RPMI7951 (cell line): ENCODE measurements at regions not wholly inside any gene's neighbourhood (a gene's known extent, or its start where the extent isn't known, plus 50 kb on each side); places are given as distances from the start of the nearest gene placed in this dataset.
A peak's percentile ranks its signal among the peaks of the same experiment; 100 is the strongest.

ENCODE experiments used
- DNase-seq: peaks from one replicate; pipeline ENCODE4 v3.0.0-alpha.2; 2012; ENCODE audit warnings: low read depth

DNA sequence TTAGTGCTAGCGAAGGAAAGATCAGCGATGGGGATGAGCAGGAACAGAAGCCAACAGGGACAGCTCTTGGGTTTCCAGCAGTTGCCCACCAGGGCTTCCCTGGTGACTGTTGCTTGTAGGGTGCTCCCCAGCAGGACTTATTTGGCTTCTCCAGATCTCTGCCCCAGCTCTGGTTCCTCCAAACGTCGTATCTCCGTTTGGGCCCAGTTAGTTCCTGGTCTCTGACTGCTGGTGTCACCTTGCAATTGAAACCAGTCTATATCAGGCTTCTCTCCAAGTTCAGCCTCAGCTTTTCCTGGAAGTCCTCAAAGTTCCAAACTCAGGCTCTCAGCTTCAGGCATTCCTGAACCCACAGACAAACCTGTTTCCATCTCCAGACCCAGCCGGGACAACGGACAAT is 70.8 kb upstream of the NXT1 start:
- no peak for DNase-seq

DNA sequence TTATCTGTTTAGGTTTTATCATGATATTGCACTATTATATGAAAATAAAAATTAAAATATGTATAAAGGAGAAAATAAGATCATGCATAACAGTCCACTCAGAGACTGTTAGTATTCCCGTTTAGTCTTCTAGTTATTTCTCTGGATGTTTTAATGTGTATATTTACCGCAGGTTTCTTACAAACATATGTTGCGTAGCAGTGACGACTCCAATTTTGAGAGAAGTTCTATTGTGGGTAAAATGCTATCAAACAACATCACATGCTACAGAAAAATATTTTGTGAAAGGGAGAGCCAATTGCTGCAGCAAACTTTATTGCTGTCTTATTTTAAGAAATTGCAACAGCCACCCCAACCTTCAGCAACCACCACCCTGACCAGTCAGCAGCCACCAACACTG is 72.4 kb upstream of the NXT1 start:
- no peak for DNase-seq

DNA sequence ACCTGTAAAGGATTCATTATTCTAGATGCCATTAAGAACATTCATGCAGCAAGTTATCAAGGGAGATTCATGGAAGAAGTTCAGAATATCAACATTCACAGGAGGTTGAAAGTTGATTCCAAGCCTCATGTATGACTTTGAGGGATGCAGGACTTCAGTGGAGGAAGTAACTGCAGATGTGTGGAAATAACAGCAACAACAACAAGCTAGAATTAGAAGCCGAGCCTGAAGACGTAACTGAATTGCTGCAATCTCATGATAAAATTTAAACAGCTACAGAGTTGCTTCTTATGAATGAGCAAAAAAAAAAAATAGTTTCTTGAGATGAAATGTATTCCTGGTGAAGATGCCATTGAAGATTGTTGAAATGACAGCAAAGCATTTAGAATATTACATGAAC is 73.3 kb upstream of the NXT1 start:
- no peak for DNase-seq

DNA sequence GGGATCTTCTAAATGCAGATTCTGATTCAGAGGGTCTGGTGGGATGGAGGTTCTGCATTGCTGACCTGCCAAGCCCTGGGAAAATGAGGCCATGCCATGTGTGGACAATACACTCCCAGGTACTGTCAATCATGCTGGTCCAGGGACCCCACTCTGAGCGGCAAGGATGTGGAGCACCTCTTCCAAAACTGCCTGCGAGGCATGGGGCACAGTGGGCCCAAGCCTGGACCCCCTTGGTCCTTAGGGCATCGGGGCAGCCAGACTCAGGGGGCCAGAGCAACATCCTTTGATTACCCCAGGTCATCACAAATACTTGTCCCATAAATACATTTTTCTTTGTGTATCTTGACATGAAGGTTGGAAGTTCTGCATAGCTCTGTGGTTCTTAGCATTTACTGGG is 76.8 kb upstream of the NXT1 start:
- DNase-seq = no peak

DNA sequence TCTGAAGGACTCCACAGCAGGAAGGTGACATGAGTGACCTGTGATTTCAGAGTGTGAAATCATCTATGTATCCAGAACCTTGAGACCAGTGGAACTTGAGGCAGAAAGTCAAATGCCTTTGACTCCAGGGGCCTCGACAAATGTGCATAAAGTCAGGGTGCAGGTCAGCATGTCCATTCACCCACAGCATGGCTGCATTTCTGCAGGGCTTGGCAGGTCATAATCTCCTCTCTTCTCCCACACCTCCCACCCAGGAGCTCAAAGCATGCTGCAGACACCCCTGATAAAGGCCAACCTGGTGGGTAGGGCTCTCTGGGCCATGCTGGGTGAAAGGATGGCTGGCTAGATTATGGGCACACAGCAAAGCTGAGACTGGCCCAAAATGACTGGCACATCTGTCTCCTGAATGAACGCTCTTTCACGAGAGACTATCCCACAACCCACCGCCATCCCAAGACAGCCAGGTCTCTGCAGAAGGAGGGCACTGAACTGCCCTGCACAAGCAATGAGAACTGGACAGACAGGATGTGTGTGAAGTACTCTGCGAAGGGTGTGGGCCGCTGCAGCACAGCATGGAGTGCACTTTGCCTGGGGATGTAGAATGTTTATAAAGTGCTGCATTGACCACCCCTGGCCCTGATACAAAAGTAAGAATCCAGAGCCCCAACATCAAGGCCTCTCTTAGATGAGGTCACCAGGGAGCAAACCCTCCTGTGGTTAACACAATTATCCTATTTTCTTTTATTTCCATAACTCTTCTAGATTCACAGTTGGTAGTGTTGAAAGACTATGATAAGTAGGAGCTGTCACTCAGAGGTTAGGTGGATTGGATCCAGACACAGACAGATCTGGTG is 78.2 kb upstream of the NXT1 start:
- DNase-seq = no peak

DNA sequence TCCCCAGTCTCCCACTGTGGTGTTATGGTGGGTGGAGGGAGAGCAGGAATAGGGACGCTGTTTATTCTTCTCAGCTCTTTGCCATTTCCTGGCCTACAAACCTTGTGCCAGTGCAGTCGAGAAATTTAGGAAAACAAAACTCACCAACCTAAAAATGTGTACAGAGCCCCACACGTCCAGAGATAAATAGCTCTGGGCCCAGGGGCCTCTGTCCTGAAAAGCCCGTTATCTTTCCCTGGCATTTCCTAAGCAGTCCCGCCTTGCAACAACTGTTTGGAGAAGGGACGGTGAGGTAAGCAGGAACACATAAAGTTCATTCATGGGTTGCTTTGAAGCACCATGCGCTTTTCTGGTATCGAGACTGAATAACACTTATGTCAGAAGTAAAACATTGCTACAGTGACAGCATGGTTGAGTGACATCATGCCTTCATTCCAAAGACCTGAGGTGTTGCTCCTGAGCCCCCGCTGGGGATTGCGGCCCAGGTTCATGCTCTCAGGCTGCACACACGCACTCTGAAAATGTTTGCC is 80.1 kb upstream of the NXT1 start:
- DNase-seq = peak; percentile 50

DNA sequence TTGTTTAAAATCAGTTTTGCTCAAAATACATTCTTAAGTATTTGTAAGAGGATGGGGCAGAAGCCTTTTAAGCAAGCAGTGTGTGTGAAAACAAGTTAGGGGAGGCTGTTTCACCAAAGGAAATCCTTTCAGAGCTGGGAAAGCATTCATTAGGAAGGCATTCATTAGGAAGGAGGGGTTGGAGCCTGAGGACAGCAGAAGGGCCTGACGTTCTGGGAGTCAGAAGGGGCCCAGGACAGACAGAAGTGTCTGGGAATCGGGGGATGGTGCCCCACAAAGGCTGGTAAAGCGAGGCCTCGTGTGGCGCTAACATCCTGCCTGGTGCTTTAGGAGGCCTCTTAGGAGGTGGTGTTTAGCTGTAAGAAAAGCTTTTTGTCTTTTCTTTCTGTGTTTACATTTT is 80.6 kb upstream of the NXT1 start:
- DNase-seq = no peak

DNA sequence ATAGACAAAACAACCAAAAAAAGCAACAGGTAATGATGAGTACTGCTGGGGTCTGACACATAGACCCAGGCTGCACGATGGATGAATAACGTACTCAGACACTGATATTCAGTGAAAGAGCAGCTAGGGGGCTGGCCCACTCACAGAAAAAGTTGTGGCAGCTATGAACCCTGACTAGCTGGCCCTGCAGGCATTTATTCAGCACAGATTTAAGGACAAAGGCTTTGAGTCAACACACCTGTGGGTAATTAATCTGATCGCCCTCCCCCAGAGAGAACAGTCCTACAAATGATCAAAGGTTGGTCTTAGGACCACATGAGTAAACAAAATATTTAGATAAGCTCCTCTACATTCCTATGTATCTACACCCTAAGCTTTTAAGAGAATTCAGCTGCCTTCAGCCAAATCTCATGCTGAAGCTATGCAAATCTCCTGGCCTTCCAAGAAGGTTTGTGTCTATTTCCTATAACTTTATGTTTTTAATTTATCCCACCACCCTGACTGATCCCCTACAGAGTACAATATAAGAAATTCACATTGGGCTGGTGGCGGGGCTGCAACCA is 81.7 kb upstream of the NXT1 start:
- peak; percentile 25 for DNase-seq

DNA sequence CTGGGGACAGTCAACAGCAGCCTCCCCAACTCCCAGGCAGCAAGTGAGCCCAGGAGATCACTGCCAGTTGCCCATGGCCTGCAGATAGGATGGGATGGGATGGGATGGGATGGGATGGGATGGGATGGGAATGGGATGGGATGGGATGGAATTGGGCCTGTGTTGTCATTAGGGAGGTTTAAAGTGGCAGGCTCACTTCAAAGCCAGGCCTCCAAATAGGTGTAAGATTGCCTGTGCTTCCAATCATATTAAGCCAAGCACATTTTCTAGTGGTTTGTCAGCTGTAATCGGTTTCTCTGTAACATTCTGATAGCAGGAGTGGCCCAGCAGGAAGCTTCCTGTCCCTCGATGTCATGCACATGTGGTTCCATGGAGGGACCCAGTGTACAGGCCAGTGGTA is 82.7 kb upstream of the NXT1 start:
- DNase-seq = no peak

DNA sequence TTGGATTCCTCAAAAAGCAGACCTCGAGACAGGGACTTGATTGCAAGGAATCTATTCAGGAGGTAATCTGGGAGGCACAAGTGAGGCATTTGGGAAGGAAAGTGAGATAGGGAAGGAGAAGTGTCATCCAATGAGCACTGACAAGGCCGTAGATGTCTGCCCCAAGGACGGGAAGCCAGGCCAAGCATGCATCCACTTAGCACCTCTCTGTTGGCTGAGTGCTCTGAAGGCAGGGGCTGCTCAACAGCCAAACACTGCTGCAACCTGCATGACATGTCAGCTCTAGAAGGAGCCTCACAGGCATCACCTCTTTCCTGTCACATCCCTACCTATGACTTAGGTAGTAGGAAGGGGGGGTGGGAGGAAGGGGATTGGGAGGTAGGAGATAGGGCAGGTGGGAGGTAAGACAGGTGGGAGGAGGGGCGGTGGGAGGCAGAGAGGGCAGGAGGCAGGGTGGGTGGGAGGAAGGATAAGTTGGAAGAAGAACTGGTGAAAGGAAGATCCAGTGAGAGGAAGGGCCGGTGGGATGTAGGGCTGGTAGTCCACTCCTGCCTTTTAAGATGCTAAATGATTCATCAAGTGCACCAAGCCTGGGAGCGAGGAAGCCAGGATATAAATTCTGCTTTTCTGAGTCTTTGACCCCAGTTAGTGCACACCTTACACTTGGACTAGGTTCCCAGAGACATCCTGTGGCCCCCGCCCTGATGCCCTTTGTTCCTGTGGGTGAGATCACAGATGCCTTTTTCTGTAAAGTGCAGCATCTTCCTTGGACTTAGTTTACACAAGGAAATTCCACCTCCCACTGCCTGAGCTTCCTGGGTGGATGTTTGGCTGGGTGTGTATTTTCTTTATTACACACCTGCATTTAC is 83.8 kb upstream of the NXT1 start:
- DNase-seq = no peak

DNA sequence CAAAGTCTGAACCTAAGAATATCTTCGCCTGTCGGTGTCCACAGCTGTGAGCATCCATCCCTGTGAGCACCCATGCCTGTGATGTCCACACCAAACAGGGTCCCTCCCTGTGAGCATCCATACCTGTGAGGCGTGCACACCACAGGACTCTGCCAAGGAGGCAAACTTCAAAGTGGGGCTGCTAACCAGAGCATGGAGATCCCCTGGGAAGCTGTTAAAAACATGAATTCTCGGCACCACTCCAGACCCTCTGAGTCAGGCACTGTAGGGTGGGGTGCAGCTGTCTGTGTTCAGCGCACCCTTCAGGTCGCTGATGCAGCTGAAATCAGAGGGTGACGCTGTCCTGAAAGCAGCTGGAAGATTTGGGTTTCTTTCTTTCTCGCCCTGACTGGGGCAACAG is 85.4 kb upstream of the NXT1 start:
- peak; percentile 67 for DNase-seq

DNA sequence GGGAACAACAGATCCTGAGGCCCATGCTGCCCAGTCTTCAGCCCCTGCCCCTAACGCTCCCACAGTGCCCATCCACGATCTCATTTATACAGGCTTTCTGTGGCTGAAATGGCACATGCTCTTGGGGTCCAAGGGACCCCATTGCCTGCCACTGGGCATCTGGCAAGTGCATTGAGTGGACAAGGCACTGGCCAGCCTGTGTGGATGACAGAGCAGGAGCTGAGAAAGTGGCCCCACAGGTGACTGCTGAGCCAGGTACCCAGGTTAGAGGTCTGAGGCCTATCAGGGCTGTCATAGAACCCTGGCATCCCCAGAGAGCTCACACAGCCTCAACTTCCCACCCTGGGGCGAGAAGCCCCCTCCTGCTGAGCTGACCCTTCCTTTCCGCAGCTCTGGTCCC is 86.0 kb upstream of the NXT1 start:
- no peak for DNase-seq

DNA sequence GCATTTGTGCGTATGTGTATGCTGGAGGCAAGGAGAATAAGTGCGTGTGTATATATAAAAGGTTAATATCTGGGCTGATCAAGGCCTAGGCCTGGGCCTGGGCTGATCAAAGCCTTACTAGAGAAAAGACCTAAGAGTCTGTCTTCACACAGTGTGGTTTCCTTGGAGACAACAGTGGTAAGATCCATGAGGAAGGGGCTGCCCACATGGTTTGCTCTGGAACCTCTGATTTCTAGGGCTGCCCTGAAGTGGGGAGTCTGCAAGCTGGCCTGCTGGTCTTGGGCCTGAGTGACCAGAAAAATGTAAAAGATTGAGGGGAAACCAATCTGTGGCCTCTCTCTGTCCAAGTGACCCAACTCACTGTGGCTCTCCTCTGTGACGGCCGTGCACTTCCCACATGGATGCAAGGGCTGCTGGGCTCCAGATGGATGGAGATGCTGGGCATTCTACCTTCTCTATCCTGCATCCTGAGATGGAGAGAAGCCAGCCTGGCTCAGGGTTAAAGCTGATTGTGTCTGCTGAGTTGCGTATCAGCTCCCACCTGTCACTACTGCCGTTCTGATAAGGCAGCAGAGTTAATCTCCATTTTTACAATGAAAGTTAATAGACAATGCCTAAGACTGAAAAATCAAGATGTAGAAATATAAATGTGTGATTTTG is 90.3 kb upstream of the NXT1 start:
- no peak for DNase-seq

DNA sequence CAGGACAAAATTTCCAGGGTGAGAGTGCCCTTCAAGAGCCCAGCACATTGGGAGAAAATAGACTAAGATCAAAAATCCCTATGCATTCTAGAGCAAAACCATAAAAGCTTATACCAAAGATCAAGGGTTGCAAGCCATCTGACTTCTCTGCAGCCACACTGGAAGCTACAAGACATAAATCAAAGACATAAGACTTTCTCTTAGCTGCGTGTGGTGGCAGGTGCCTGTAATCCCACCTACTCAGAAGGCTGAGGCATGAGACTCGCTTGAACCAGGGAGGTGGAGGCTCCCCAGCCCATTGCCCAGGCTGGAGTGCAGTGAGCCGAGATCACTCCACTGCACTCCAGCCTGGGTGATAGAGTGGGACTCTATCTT is 91.9 kb upstream of the NXT1 start:
- DNase-seq = no peak

DNA sequence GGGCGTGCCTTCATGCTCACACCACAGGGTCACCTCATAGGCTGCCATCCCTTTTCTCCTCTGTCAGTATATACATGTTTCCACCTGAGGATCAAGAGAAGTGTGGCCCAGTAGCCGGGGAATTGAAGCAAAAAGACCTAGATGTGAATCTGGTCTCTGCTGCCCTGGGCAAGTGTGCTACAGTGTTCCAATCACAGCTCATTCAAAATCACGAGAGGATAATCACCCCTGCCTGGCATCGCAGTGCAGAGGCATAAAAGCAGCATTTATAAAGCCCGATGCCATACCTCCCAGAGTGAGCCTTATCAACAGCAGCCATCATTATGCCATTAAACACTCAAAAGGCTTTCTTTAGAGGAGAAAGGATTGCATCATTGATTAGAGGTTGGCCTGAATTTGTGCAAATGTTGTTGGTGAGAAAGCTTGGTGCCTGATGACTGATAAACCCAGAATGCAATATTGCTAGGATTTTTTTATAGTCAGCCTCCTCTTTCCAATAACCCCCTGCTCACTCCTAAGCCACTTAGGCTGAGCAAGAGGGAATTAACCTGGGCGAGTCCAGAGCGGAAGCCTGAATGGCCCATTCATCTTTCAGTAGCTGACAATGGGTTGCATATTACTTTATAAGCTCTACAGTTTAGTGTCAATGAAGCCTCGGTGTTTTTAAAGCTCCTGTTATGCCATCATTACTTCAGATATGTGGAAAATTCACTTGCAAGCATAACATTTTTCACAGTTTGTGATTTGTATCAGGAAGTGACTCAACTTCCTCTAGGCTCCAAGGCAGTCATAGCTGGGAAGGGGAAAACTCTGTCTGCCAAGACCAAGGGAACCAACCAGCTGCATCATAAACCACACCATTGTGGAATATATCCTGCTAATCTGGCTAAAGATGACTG is 92.5 kb upstream of the NXT1 start:
- DNase-seq = peak; percentile 94

DNA sequence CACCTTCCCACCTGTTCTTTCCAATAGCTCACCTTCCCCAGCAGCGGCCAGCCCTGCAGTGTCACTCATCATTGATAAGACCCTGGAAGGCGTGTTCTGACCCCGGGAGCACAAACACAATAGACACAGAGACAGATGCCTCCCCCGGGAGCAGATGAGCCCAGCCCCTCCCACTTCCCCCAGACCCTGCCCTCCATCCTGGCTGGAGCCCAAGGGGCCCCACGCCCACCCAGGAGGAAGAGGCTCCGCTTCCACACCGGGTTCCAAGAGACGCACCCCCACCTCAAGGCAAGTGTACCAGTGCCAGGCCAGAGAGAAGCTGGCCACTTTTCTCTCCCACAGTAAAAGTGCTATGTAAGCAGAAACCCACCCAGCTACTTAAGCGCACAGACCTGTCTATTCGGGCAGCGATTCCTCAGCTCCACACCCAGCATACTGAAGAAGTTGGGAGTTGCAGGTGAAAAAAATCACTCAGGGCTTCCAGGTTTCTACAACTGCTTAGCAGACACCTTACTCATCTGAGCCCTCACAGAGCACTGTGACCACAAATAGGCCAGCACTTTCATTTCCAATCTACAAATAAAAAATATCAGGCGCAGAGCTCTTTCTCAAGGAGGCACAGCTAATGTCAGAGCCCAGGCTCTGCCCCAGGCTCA is 93.4 kb upstream of the NXT1 start:
- peak; percentile 37 for DNase-seq

DNA sequence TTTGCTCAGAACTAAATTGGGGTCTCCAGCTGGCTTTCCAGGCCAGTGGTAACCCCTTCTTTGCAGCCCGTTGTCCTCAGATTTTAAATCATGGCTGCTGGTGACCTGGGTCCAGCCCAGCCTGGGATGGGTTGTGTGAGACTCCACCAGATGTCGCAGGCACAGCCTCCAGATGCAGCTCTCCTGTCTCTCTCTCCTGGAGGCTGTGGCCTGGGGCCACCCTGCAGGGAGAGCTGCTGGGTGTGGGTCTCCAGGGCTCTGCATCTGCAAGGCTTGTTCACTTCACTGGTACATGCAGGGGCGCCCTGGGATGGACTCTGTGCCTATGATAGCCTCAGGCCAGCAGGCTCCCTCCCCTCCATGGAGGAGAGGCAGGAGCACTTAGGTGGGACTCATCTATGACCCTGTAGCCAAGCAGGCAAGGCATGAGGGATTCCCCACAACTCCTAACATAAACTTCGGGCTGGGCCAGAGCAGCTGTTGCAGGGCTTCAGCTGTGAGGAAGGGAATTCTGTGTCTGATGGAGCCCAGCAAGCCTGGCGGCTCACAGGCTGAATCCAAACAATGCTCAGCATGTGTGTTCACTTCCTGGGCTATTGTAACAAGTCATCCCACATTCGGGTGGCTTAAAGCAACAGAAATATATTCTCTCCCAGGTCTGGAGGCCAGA is 94.7 kb upstream of the NXT1 start:
- DNase-seq = peak; percentile 49

DNA sequence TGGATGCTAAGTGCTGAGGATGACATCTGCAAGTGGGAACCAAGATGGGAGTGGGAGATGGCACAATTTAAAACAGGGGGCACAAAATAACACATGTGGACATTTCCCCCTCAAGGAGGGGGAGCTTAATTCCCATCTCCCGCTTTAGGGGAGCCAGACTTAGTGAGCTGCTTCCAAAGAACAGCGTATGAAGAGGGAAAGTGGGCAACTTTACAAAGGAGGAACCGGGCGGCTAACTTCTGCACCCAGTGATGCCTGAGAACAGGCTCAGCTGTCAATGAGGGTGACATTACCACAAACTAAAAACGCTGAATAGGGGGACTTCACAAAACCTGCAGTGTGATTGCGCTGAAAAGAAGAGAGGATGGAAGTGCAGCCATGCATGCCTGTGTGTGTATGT is 95.5 kb upstream of the NXT1 start:
- DNase-seq = no peak

DNA sequence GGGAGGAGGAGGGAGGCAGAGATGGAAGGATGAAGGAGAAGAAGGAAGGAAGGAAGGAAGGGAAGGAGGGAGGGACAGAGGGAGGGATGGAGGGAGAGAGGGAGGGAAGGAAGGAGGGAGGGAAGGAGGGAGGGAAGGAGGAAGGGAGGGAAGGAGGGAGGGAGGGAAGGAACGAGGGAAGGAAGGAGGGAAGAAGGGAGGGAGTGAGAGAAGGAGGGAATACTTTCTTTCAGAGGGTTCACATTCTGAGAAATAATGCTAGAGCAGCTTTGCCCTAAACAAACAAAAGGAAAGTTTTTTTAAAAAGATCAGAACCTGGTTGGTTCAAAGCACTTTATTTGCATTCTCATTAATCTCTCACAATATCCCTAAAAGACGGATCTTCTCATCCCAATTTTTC is 96.1 kb upstream of the NXT1 start:
- no peak for DNase-seq

DNA sequence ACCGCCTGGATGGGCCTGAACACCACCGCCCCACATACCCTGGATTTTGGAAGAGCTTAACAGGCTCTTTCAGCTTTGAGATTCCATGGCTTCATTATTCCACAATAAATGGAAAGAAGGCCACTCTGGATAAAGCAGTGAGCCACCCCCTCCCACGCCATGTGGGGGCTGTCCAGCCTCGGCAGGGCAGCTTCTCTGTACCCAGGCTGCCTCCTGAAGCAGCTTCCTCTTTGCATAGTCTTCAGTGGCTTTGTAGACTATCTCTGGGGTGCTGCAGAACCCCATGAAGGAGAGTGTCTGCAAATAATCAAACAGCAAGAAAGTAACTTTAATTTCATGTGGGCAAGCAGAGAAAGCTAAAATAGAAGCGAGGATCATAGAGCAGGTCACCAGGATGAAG is 96.6 kb upstream of the NXT1 start:
- DNase-seq = no peak
